OCI-LY7 (cell line): ENCODE measurements at regions not wholly inside any gene's neighbourhood (a gene's known extent, or its start where the extent isn't known, plus 50 kb on each side); places are given as distances from the start of the nearest gene placed in this dataset.

ENCODE experiments used
- BruUV-seq: library from RNA; stranded (reverse); fragments of 400-500 nt; replicated peaks from 2 replicates; lab custom pipeline; 2021; lab: Mats Ljungman, UMichigan
- CTCF ChIA-PET: fragments of 300-600 bp; sonication (Branson Sonifier 250); formaldehyde crosslinking; loops from one replicate; lab custom pipeline; 2022; ENCODE audit warnings: antibody characterized with exemption; ENCODE audit not compliant: unreplicated experiment; lab: Charles Lee
- POLR2A ChIA-PET: fragments of 300-600 bp; sonication (Branson Sonifier 250); formaldehyde crosslinking; loops from one replicate; lab custom pipeline; 2022; ENCODE audit warnings: antibody characterized with exemption; lab: Charles Lee
- DNase-seq: peaks from one replicate; pipeline ENCODE4 v3.0.0-alpha.2; 2015; ENCODE audit warnings: low spot score
- H2AFZ ChIP-seq: fragments of 200-600 bp; sonication (generic), shearing (Covaris generic); 2 replicates; pipeline ENCODE4 v1.6.1; 2014; ENCODE audit warnings: mild to moderate bottlenecking, antibody characterized with exemption, low read length, moderate library complexity
- H3K27ac ChIP-seq: fragments of 200-600 bp; sonication (generic); 2 replicates; pipeline ENCODE4 v1.5.1; 2014; ENCODE audit warnings: mixed run types, low read depth, mild to moderate bottlenecking, moderate library complexity, low read length, inconsistent platforms; ENCODE audit not compliant: poor library complexity, severe bottlenecking
- H3K36me3 ChIP-seq: fragments of 200-600 bp; sonication (generic); 2 replicates; pipeline ENCODE4 v1.6.1; 2014; ENCODE audit warnings: mild to moderate bottlenecking, antibody characterized with exemption, low read length, moderate library complexity, mixed read lengths; ENCODE audit not compliant: insufficient read depth
- H3K4me1 ChIP-seq: fragments of 200-600 bp; sonication (generic); 2 replicates; pipeline ENCODE4 v1.5.1; 2014; ENCODE audit warnings: mild to moderate bottlenecking, low read length; ENCODE audit not compliant: insufficient read depth, poor library complexity, severe bottlenecking
- H3K4me2 ChIP-seq: fragments of 200-600 bp; sonication (generic); 2 replicates; pipeline ENCODE4 v1.6.1; 2014; ENCODE audit warnings: mild to moderate bottlenecking, low read length
- H3K4me3 ChIP-seq: fragments of 200-600 bp; sonication (generic); 2 replicates; pipeline ENCODE4 v1.5.1; 2014; ENCODE audit warnings: mild to moderate bottlenecking, low read depth, low read length; ENCODE audit not compliant: poor library complexity, severe bottlenecking
- H3K79me2 ChIP-seq: fragments of 200-600 bp; sonication (generic); 2 replicates; pipeline ENCODE4 v1.6.1; 2016; ENCODE audit warnings: low read depth, mild to moderate bottlenecking, low read length, moderate library complexity, mixed read lengths; ENCODE audit not compliant: insufficient read depth
- H3K9me2 ChIP-seq: fragments of 200-600 bp; sonication (generic); 2 replicates; pipeline ENCODE4 v1.6.1; 2016; ENCODE audit warnings: mild to moderate bottlenecking, low read length, mixed read lengths; ENCODE audit not compliant: insufficient read depth
- H3K9me3 ChIP-seq: fragments of 200-600 bp; sonication (generic); 2 replicates; pipeline ENCODE4 v1.6.1; 2014; ENCODE audit warnings: mild to moderate bottlenecking, mixed run types, low read length, mixed read lengths
- H4K20me1 ChIP-seq: fragments of 200-600 bp; sonication (generic); 2 replicates; pipeline ENCODE4 v1.6.1; 2014; ENCODE audit warnings: mild to moderate bottlenecking, antibody characterized with exemption, low read length, moderate library complexity, mixed read lengths; ENCODE audit not compliant: insufficient read depth
- CTCF ChIP-seq: fragments of 200-600 bp; sonication (generic); conservative IDR thresholded peaks from 2 replicates; pipeline ENCODE4 v1.5.1; 2014; ENCODE audit warnings: mild to moderate bottlenecking, antibody characterized with exemption, low read length, moderate library complexity, mixed read lengths
- EZH2phosphoT487 ChIP-seq: fragments of 200-600 bp; sonication (generic); IDR thresholded peaks from 2 replicates; pipeline ENCODE4 v1.6.1; 2018; ENCODE audit warnings: low read depth, borderline replicate concordance, mild to moderate bottlenecking, mixed run types, antibody characterized with exemption, low read length, moderate library complexity, mixed read lengths
- intact Hi-C: fragments of 100-400 bp; cut with micrococcal nuclease; formaldehyde crosslinking; loops from one replicate; pipeline ENCODE4 v1.10.0; 2022; ENCODE audit not compliant: unreplicated experiment

GRCh38 chr6:43941174-43941573 is 171.2 kb downstream of the VEGFA start:
- Histone ChIP-seq H3K4me1 (no peaks in the 10 kb centered on the region), H3K4me2 (no peak overlapping the region), H4K20me1 (no peaks in the 10 kb centered on the region), H3K4me3 (no peak overlapping the region), H3K27ac (no peak overlapping the region), H3K9me2 (no peaks in the 10 kb centered on the region), H2AFZ (no peak overlapping the region), H3K79me2 (no peaks in the 10 kb centered on the region), H3K9me3 (no peaks in the 10 kb centered on the region), H3K36me3 (no peaks in the 10 kb centered on the region)
- BruUV-seq = no TSS peak
- ChIA-PET CTCF (interaction anchor here (0.6 kb wide), 1 partner anchor 10 kb away, joined by 3 read pairs; no protein-coding TSS in a partner anchor), POLR2A (no interaction called here)
- DNase-seq = no peak
- intact Hi-C loops = no loop called here
- TF ChIP-seq EZH2phosphoT487 (no peak), CTCF (no peak)

- BruUV-seq = no TSS peak
- Histone ChIP-seq H3K36me3 (no peaks in the 10 kb centered on the region), H3K9me2 (no peaks in the 10 kb centered on the region), H3K4me1 (no peaks in the 10 kb centered on the region), H3K4me3 (no peak overlapping the region), H2AFZ (no peak overlapping the region), H3K27ac (no peak overlapping the region), H3K4me2 (no peak overlapping the region), H3K9me3 (no peaks in the 10 kb centered on the region), H4K20me1 (no peaks in the 10 kb centered on the region), H3K79me2 (no peaks in the 10 kb centered on the region)
- ChIA-PET POLR2A (interaction anchor here (0.6 kb wide), 1 partner anchor 488 kb away, joined by 3 read pairs; no protein-coding TSS in a partner anchor), CTCF (no interaction called here)
- no peak for DNase-seq
- no peak for TF ChIP-seq CTCF
- intact Hi-C loops = no loop called here
Measured at GRCh38 chr6:43940393-43941087, 170.5 kb downstream of the VEGFA start.

GRCh38 chr6:43940071-43940392 is 170.0 kb downstream of the VEGFA start:
- no TSS peak for BruUV-seq
- H2AFZ ChIP-seq = no peak overlapping the region
- no peak overlapping the region for H3K4me3 ChIP-seq
- H3K9me2 ChIP-seq = no peaks in the 10 kb centered on the region
- H3K9me3 ChIP-seq = no peaks in the 10 kb centered on the region
- no peaks in the 10 kb centered on the region for H3K79me2 ChIP-seq
- intact Hi-C loops = no loop called here
- H3K27ac ChIP-seq = no peak overlapping the region
- no peaks in the 10 kb centered on the region for H3K36me3 ChIP-seq
- no peak for TF ChIP-seq CTCF
- TF ChIP-seq EZH2phosphoT487 = no peak
- ChIA-PET POLR2A (interaction anchor here (0.6 kb wide), 1 partner anchor 489 kb away, joined by 3 read pairs; no protein-coding TSS in a partner anchor), CTCF (no interaction called here)
- no peak for DNase-seq
- H3K4me2 ChIP-seq = no peak overlapping the region
- H3K4me1 ChIP-seq = no peaks in the 10 kb centered on the region
- no peaks in the 10 kb centered on the region for H4K20me1 ChIP-seq
